ENCODE measurements at regions not wholly inside any gene's neighbourhood (a gene's known extent, or its start where the extent isn't known, plus 50 kb on each side); places are given as distances from the start of the nearest gene placed in this dataset.
"Not testable (repeated sequence)": the region's sequence is repeated elsewhere in the genome, so short reads cannot be mapped to it uniquely, and the experiment has no call there.

DNA sequence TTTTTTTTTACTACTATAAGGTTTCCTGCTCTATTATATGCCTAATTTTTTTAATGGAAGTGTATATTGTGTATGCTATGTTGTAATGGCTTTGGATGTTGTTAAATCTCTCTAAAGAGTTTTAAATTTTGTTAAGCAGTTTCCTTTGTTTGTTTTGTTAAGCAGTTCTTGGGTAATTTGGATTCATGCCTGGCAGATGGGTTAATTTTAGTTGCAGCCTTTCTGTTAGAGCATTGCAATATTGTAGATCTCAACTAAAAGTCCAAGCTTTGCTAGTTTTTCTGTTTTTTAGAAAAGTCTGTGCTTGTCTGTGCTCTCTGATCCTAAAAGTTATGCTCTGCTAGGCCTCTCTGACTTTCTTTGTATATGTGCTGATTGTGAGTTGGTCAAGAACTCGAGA, 1229.0 kb upstream of the NRXN1 start:
- Histone ChIP-seq H3K4me3 (no peak overlapping the region), H3K4me1 (no peaks in the 10 kb centered on the region), H3K9me3 (no peaks in the 10 kb centered on the region), H3K27ac (no peak overlapping the region), H3K27me3 (no peaks in the 10 kb centered on the region), H3K36me3 (no peaks in the 10 kb centered on the region)
- WGBS: 56% methylated on average over 1 of the region's 1 CpG
- TF ChIP-seq EP300 (IDR thresholded peaks at IDR 0.05) (no peak), POLR2A (IDR thresholded peaks at IDR 0.05) (no peak), POLR2AphosphoS5 (IDR thresholded peaks at IDR 0.05) (no peak)
- TF ChIP-seq, protein P1, sequence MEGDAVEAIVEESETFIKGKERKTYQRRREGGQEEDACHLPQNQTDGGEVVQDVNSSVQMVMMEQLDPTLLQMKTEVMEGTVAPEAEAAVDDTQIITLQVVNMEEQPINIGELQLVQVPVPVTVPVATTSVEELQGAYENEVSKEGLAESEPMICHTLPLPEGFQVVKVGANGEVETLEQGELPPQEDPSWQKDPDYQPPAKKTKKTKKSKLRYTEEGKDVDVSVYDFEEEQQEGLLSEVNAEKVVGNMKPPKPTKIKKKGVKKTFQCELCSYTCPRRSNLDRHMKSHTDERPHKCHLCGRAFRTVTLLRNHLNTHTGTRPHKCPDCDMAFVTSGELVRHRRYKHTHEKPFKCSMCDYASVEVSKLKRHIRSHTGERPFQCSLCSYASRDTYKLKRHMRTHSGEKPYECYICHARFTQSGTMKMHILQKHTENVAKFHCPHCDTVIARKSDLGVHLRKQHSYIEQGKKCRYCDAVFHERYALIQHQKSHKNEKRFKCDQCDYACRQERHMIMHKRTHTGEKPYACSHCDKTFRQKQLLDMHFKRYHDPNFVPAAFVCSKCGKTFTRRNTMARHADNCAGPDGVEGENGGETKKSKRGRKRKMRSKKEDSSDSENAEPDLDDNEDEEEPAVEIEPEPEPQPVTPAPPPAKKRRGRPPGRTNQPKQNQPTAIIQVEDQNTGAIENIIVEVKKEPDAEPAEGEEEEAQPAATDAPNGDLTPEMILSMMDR (IDR thresholded peaks at IDR 0.05): no peak
- no peak for DNase-seq (ENCODE audit: low spot score in 2 of 2)

GRCh38 chr2:52258967-52259366, 1227.0 kb upstream of the NRXN1 start:
- H3K27me3 ChIP-seq; H3K27ac ChIP-seq; DNase-seq (ENCODE audit: low spot score in 2 of 2); H3K9me3 ChIP-seq; H3K4me1 ChIP-seq; H3K4me3 ChIP-seq; H3K36me3 ChIP-seq: not testable (repeated sequence)
- WGBS: 92% methylated on average over 11 of the region's 11 CpGs

GRCh38 chr2:52258038-52258437, 1226.1 kb upstream of the NRXN1 start:
- 81% methylated on average over 1 of the region's 1 CpG for whole genome bisulfite sequencing
- Histone ChIP-seq H3K27ac (no peak overlapping the region), H3K9me3 (no peaks in the 10 kb centered on the region), H3K4me1 (no peaks in the 10 kb centered on the region), H3K36me3 (no peaks in the 10 kb centered on the region), H3K4me3 (no peak overlapping the region), H3K27me3 (no peaks in the 10 kb centered on the region)
- no peak for DNase-seq (ENCODE audit: low spot score in 2 of 2)
- no peak for TF ChIP-seq EP300 (IDR thresholded peaks at IDR 0.05)
- TF ChIP-seq, protein P1 (IDR thresholded peaks at IDR 0.05): no peak

DNA sequence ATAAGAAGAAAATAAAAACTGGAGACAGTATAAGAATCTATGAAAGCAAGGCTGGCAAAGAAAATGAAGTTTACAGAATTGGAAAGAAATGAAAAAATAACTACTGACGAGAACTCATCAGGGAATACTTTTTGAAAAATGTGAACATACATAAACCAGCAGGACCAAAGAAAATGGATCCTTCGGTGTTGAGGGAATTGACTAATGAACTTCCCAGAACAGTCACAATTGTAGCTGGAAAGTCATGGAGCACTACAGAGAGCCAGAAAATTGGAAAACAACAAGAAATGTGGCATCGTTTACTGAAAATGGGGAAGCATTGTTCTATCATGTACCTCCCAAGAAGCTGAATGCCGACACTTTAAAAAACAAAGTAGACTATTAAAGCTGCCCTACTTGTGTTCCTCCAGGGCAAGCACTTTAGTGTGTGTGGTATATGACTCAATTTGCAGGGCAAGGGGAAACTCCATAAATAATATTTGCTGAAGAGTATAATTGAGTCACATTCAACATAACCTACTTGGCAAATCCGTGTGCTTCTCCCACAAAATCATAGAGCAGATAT, 1221.6 kb upstream of the NRXN1 start:
- H3K36me3 ChIP-seq: no peaks in the 10 kb centered on the region
- no peak overlapping the region for H3K4me3 ChIP-seq
- WGBS: 56% methylated on average over 5 of the region's 5 CpGs
- H3K4me1 ChIP-seq: no peaks in the 10 kb centered on the region
- no peaks in the 10 kb centered on the region for H3K27me3 ChIP-seq
- H3K27ac ChIP-seq: no peak overlapping the region
- TF ChIP-seq POLR2A (IDR thresholded peaks at IDR 0.05) (no peak), POLR2AphosphoS5 (IDR thresholded peaks at IDR 0.05) (no peak), EP300 (IDR thresholded peaks at IDR 0.05) (no peak)
- TF ChIP-seq, protein P1 (IDR thresholded peaks at IDR 0.05): no peak
- H3K9me3 ChIP-seq: no peaks in the 10 kb centered on the region
- DNase-seq (ENCODE audit: low spot score in 2 of 2): no peak

DNA sequence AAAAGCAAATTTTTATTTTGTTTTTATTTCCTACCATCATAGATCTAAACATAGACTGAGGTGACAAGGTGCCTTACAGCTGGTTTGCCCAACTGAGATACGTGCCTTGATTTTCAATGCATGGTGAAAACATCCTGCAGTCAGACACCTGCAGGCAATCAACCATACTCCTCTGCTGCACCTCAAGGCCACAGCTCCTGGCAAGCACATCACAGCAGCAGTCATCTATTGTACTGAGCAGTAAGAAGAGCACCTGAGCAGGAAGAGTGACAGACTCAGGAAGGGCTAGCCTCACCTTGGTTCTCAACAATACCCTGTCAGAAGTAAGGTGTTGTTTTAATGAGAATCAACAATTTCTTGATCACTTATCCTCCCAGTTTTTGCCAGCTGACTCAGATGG, 1206.8 kb upstream of the NRXN1 start:
- DNase-seq (ENCODE audit: low spot score in 2 of 2): no peak
- Histone ChIP-seq H3K4me1 (no peaks in the 10 kb centered on the region), H3K36me3 (no peaks in the 10 kb centered on the region), H3K27me3 (no peaks in the 10 kb centered on the region), H3K27ac (no peak overlapping the region), H3K9me3 (no peaks in the 10 kb centered on the region), H3K4me3 (no peak overlapping the region)
- TF ChIP-seq EP300 (IDR thresholded peaks at IDR 0.05) (no peak), POLR2AphosphoS5 (IDR thresholded peaks at IDR 0.05) (no peak), POLR2A (IDR thresholded peaks at IDR 0.05) (no peak)
- TF ChIP-seq, protein P1 (IDR thresholded peaks at IDR 0.05): no peak
- WGBS: 56% methylated on average over 1 of the region's 1 CpG

DNA sequence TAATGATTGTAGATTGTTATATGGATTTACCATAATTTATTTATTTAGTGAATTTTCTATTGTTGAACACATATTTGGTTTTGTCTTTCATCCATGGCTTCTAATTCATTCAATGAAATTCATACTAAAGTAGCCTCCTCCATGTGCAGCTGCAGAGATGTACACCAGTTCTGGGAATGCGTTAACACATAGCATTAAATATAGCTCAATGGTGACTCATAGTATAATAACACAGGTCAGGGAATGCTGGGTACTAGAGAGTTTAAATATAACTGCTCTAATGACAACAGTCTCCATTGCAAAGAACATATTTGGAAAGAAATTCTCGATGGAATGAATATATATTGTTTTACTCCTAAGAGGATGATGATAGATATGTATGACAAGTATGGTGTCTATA, 1190.2 kb upstream of the NRXN1 start:
- DNase-seq (ENCODE audit: low spot score in 2 of 2): no peak
- WGBS: 51% methylated on average over 2 of the region's 2 CpGs
- no peaks in the 10 kb centered on the region for H3K27me3 ChIP-seq
- H3K9me3 ChIP-seq: no peaks in the 10 kb centered on the region
- H3K27ac ChIP-seq: no peak overlapping the region
- H3K4me1 ChIP-seq: no peaks in the 10 kb centered on the region
- no peak overlapping the region for H3K4me3 ChIP-seq
- TF ChIP-seq POLR2AphosphoS5 (IDR thresholded peaks at IDR 0.05) (no peak), POLR2A (IDR thresholded peaks at IDR 0.05) (no peak), EP300 (IDR thresholded peaks at IDR 0.05) (no peak)
- TF ChIP-seq, protein P1 (IDR thresholded peaks at IDR 0.05): no peak
- no peaks in the 10 kb centered on the region for H3K36me3 ChIP-seq

Data from suprapubic skin (tissue), 4 donors.